BE2C (cell line): ENCODE measurements at regions not wholly inside any gene's neighbourhood (a gene's known extent, or its start where the extent isn't known, plus 50 kb on each side); places are given as distances from the start of the nearest gene placed in this dataset.

ENCODE experiments used
- DNase-seq: peaks from one replicate; pipeline ENCODE4 v3.0.0-alpha.2; 2020
- H3K27me3 ChIP-seq: fragments of 250-450 bp; sonication (Bioruptor Pico); 2 replicates; pipeline ENCODE4 v1.5.1; 2020; ENCODE audit warnings: mild to moderate bottlenecking
- H3K36me3 ChIP-seq: fragments of 250-450 bp; sonication (Bioruptor Pico); 2 replicates; pipeline ENCODE4 v1.5.1; 2020; ENCODE audit warnings: mild to moderate bottlenecking
- H3K4me1 ChIP-seq: fragments of 250-450 bp; sonication (Bioruptor Pico); 2 replicates; pipeline ENCODE4 v1.5.1; 2020
- H3K4me3 ChIP-seq: 2 replicates; pipeline ENCODE4 v1.5.1; 2011; ENCODE audit warnings: low read depth, low read length
- H3K9me3 ChIP-seq: fragments of 250-450 bp; sonication (Bioruptor Pico); 2 replicates; pipeline ENCODE4 v1.5.1; 2020
- TF ChIP-seq, protein P1 (sequence below): IDR thresholded peaks from 2 replicates; pipeline ENCODE4 v1.5.1; 2012; ENCODE audit warnings: mild to moderate bottlenecking, low read depth, low read length

DNA sequence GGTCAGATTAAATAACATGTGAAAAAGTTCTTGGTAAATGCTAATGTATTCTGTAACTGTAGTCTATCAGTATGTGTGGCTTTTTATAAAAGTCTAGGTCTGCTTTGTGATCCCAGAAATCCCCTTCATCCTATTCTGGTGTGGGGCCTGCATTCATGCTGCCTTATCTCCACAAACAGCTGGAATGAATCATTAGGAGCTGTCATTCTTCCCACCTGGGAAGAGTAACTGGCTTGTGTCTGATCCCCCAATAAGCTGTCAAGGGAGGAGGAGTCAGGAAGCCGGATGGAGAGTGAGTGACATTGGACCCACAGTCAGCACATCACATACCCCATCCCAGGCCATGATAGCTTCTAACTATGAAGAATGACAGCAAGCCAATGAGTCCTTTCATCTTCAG, 81.1 kb upstream of the EPHA4 start:
- H3K4me1 ChIP-seq, result no peaks in the 10 kb centered on the region
- no peaks in the 10 kb centered on the region for H3K36me3 ChIP-seq
- TF ChIP-seq, protein P1, sequence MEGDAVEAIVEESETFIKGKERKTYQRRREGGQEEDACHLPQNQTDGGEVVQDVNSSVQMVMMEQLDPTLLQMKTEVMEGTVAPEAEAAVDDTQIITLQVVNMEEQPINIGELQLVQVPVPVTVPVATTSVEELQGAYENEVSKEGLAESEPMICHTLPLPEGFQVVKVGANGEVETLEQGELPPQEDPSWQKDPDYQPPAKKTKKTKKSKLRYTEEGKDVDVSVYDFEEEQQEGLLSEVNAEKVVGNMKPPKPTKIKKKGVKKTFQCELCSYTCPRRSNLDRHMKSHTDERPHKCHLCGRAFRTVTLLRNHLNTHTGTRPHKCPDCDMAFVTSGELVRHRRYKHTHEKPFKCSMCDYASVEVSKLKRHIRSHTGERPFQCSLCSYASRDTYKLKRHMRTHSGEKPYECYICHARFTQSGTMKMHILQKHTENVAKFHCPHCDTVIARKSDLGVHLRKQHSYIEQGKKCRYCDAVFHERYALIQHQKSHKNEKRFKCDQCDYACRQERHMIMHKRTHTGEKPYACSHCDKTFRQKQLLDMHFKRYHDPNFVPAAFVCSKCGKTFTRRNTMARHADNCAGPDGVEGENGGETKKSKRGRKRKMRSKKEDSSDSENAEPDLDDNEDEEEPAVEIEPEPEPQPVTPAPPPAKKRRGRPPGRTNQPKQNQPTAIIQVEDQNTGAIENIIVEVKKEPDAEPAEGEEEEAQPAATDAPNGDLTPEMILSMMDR, result no peak

DNA sequence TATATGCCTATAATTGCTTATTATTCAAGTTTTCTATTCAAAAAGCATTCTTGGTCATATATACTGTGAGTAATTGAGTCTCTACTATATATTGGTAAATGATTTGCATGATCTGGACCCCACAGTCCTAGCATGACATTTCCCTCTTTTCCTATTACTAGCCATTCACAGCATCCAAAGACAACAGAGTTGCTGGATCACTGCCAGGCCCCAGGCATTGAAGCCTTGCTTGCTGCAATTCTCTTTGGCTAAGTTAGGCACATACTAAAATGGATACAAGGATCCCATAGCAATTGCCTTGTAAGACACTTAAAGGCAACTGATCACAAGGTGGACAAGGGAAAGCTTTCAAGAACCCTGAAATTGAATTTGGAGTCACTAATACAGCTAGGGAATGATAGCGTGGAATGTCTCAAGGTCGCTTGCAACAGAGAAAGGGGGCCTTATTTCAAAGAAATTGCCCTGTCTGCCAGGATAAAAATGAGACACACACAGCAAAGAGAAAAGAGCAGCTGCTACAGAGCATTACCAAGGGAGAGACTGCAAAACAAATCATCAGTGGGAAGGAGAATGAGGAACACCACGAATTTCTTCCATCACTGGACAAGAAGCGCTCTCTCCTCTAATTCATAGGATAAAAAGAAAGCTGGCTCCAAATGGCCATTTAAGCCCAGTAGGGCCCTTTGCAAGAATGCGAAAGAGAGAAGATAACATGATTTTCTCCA, 77.1 kb upstream of the EPHA4 start:
- Histone ChIP-seq H3K4me1 (no peaks in the 10 kb centered on the region), H3K4me3 (no peak overlapping the region), H3K27me3 (no peaks in the 10 kb centered on the region), H3K36me3 (no peaks in the 10 kb centered on the region), H3K9me3 (no peaks in the 10 kb centered on the region)
- no peak for DNase-seq
- TF ChIP-seq, protein P1, result no peak

More for the DNA sequence above, 81.1 kb upstream of the EPHA4 start:
- Histone ChIP-seq H3K4me3 (no peak overlapping the region), H3K27me3 (no peaks in the 10 kb centered on the region), H3K9me3 (no peaks in the 10 kb centered on the region)
- DNase-seq, result no peak

DNA sequence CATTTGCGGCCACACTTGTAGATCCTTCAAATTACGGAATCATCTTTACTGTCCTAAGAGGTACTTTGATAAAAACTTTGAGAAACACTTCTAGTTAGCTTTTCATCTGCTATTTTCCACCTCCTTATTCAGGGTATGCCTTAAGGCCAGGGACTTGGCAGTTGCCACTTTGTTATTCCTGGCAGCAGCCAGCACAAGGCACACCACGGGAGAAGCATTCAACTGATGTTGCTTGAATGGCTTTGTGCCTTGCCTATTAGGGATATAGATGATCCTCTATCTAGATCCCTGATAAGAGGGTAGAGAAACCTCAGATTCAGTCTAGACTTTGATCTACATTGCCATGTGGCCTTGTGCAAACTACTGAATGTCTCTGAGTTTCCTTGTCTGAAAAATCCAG, 70.3 kb upstream of the EPHA4 start:
- TF ChIP-seq, protein P1, result no peak
- DNase-seq, result no peak
- no peaks in the 10 kb centered on the region for H3K4me1 ChIP-seq

DNA sequence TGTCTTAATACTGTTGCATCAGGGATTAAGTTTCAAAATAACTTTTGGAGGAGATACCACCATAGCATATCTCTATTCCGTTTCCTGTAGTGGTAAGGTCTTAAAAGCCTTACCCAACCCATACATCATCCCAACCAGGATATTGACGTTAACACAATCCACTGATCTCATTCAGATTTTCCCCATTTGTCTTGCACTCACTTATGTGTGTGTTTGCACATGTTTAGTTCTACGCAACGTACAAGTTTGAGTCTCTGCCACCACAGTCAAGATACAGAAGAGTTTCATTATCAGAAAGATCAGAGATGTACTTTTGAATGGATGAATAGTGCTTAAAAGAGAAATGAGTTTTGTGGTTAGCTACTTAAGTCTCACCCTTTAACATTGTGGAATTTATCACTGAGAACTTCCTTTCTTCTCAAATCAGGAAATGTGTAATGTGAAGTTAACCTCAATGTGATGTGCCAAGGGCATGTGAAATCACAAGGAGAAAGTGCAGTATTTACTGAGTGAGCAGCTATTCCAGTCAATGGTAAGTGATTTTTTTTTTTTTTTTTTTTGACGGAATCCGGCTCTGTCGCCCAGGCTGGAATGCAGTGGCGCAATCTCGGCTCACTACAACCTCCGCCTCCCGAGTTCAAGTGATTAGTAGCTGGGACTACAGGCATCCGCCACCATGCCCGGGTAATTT, 69.2 kb upstream of the EPHA4 start:
- no peaks in the 10 kb centered on the region for H3K9me3 ChIP-seq
- TF ChIP-seq, protein P1, result no peak
- no peaks in the 10 kb centered on the region for H3K27me3 ChIP-seq
- DNase-seq, result no peak
- no peaks in the 10 kb centered on the region for H3K36me3 ChIP-seq
- no peaks in the 10 kb centered on the region for H3K4me1 ChIP-seq
- H3K4me3 ChIP-seq, result no peak overlapping the region

More for the DNA sequence above, 70.3 kb upstream of the EPHA4 start:
- no peak overlapping the region for H3K4me3 ChIP-seq
- H3K27me3 ChIP-seq, result no peaks in the 10 kb centered on the region
- H3K9me3 ChIP-seq, result no peaks in the 10 kb centered on the region
- no peaks in the 10 kb centered on the region for H3K36me3 ChIP-seq

DNA sequence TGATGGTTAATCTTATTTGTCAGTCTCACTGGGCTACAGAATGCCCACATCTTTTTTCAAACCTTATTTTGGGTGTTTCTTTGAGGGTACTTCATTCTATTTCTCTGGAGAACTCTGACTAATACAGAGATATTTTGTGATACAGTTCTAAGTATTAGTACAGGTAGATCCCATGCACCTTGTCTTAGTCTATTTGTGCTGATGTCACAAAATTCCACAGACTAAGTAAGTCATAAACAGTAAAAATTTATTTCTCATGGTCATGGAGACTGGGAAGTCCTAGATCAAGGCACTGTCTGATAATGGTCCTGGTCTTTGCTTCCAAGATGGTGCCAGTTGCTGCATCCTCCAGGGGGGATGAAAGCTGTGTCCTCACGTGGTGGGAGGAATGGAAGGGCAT, 68.6 kb upstream of the EPHA4 start:
- no peaks in the 10 kb centered on the region for H3K4me1 ChIP-seq
- no peaks in the 10 kb centered on the region for H3K27me3 ChIP-seq
- no peaks in the 10 kb centered on the region for H3K9me3 ChIP-seq
- H3K36me3 ChIP-seq, result no peaks in the 10 kb centered on the region
- no peak for DNase-seq
- H3K4me3 ChIP-seq, result no peak overlapping the region
- TF ChIP-seq, protein P1, result no peak

DNA sequence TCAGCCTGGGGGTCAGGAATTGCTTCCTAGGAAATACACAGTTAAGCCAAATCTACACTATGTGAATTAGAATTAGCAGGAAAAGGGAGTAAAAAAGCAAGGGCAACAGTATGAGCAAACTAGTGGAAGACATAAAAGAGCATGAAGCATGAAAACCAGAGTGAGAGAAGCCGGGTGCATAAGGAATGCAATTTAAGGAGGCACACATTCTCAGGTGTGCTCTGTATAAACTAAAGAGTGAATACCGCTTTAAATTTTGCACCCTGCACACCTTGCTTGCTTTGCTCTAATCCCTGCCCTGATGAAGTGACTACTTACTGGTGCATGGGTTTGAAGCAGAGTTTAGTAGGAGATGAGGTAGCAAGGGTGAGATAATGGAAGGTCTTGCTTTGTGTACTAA, 65.7 kb upstream of the EPHA4 start:
- TF ChIP-seq, protein P1, result no peak
- no peak overlapping the region for H3K4me3 ChIP-seq
- no peak for DNase-seq
- H3K9me3 ChIP-seq, result no peaks in the 10 kb centered on the region
- no peaks in the 10 kb centered on the region for H3K27me3 ChIP-seq
- H3K4me1 ChIP-seq, result no peaks in the 10 kb centered on the region
- H3K36me3 ChIP-seq, result no peaks in the 10 kb centered on the region
